ENCODE measurements at regions not wholly inside any gene's neighbourhood (a gene's known extent, or its start where the extent isn't known, plus 50 kb on each side); places are given as distances from the start of the nearest gene placed in this dataset.

GRCh38 chr20:48189181-48189580, 403.9 kb upstream of the SULF2 start:
- intact Hi-C loops (cut with micrococcal nuclease): loop anchor here (1.0 kb wide), 1 partner anchor 464 kb away; no protein-coding TSS in a partner anchor

- intact Hi-C loops (cut with micrococcal nuclease): no loop called here
Measured at GRCh38 chr20:48187851-48188250, 402.6 kb upstream of the SULF2 start.

- intact Hi-C loops (cut with micrococcal nuclease): no loop called here
Measured at GRCh38 chr20:48186915-48187314, 401.6 kb upstream of the SULF2 start.

GRCh38 chr20:48186447-48186846, 401.2 kb upstream of the SULF2 start:
- intact Hi-C loops (cut with micrococcal nuclease): no loop called here

- intact Hi-C loops (cut with micrococcal nuclease): no loop called here
Measured at GRCh38 chr20:48184229-48184628, 398.9 kb upstream of the SULF2 start.

GRCh38 chr20:48181261-48181935, 396.1 kb upstream of the SULF2 start:
- intact Hi-C loops (cut with micrococcal nuclease): no loop called here

- intact Hi-C loops (cut with micrococcal nuclease): no loop called here
Measured at GRCh38 chr20:48180618-48181017, 395.3 kb upstream of the SULF2 start.

GRCh38 chr20:48180024-48180423, 394.7 kb upstream of the SULF2 start:
- intact Hi-C loops (cut with micrococcal nuclease): no loop called here

- intact Hi-C loops (cut with micrococcal nuclease): no loop called here
Measured at GRCh38 chr20:48178633-48179032, 393.4 kb upstream of the SULF2 start.

GRCh38 chr20:48177058-48177457, 391.8 kb upstream of the SULF2 start:
- intact Hi-C loops (cut with micrococcal nuclease): no loop called here

- intact Hi-C loops (cut with micrococcal nuclease): no loop called here
Measured at GRCh38 chr20:48176139-48176538, 390.9 kb upstream of the SULF2 start.

GRCh38 chr20:48175261-48175660, 390.0 kb upstream of the SULF2 start:
- intact Hi-C loops (cut with micrococcal nuclease): no loop called here

- intact Hi-C loops (cut with micrococcal nuclease): no loop called here
Measured at GRCh38 chr20:48172357-48172702, 387.0 kb upstream of the SULF2 start.

GRCh38 chr20:48171626-48172356, 386.5 kb upstream of the SULF2 start:
- intact Hi-C loops (cut with micrococcal nuclease): no loop called here

GRCh38 chr20:48171071-48171470, 385.8 kb upstream of the SULF2 start:
- intact Hi-C loops (cut with micrococcal nuclease): no loop called here

- intact Hi-C loops (cut with micrococcal nuclease): no loop called here
Measured at GRCh38 chr20:48170625-48171024, 385.3 kb upstream of the SULF2 start.

GRCh38 chr20:48169650-48170225, 384.5 kb upstream of the SULF2 start:
- intact Hi-C loops (cut with micrococcal nuclease): no loop called here

GRCh38 chr20:48166082-48166835, 381.0 kb upstream of the SULF2 start:
- intact Hi-C loops (cut with micrococcal nuclease): no loop called here

GRCh38 chr20:48165401-48165685, 380.1 kb upstream of the SULF2 start:
- intact Hi-C loops (cut with micrococcal nuclease): no loop called here

- intact Hi-C loops (cut with micrococcal nuclease): no loop called here
Measured at GRCh38 chr20:48164566-48165400, 379.5 kb upstream of the SULF2 start.

- intact Hi-C loops (cut with micrococcal nuclease): no loop called here
Measured at GRCh38 chr20:48164034-48164433, 378.8 kb upstream of the SULF2 start.

Measured in T-helper 1 cell treated with Interleukin-12 subunit alpha and Interleukin-12 subunit beta and Interleukin-4 antibody, amounts not matched to agents 30 ng/mL and 1 ng/mL, for 36 hours (primary cell).